GM21390 (cell line): ENCODE measurements at regions not wholly inside any gene's neighbourhood (a gene's known extent, or its start where the extent isn't known, plus 50 kb on each side); places are given as distances from the start of the nearest gene placed in this dataset.
A peak's percentile ranks its signal among the peaks of the same experiment; 100 is the strongest.

Experiments
- ATAC-seq: cut with Tn5 transposase; IDR thresholded peaks from one replicate; pipeline ENCODE4 v1.9.1; 2021; ENCODE audit not compliant: unreplicated experiment

- no peak for ATAC-seq
These were observed 139.8 kb downstream of the HNMT start for GRCh38 chr2:138104071-138104470.

- no peak for ATAC-seq
These were observed 141.1 kb downstream of the HNMT start for GRCh38 chr2:138105358-138105757.

GRCh38 chr2:138106606-138107005, 142.3 kb downstream of the HNMT start:
- ATAC-seq = no peak

GRCh38 chr2:138107288-138107687, 143.0 kb downstream of the HNMT start:
- no peak for ATAC-seq

GRCh38 chr2:138110453-138111083, 146.3 kb downstream of the HNMT start:
- ATAC-seq = no peak

- ATAC-seq = no peak
These were observed 148.3 kb downstream of the HNMT start for GRCh38 chr2:138112536-138112935.

GRCh38 chr2:138113871-138114525, 149.7 kb downstream of the HNMT start:
- no peak for ATAC-seq

GRCh38 chr2:138115666-138116065, 151.4 kb downstream of the HNMT start:
- no peak for ATAC-seq

- no peak for ATAC-seq
These were observed 152.2 kb downstream of the HNMT start for GRCh38 chr2:138116456-138116855.

GRCh38 chr2:138121666-138122661, 157.7 kb downstream of the HNMT start:
- ATAC-seq = no peak

- ATAC-seq = no peak
These were observed 158.6 kb downstream of the HNMT start for GRCh38 chr2:138122891-138123290.

- no peak for ATAC-seq
These were observed 159.5 kb downstream of the HNMT start for GRCh38 chr2:138123741-138124140.

GRCh38 chr2:138124521-138124920, 160.2 kb downstream of the HNMT start:
- ATAC-seq = no peak

GRCh38 chr2:138125306-138126288, 161.3 kb downstream of the HNMT start:
- no peak for ATAC-seq

GRCh38 chr2:138132108-138132507, 167.8 kb downstream of the HNMT start:
- no peak for ATAC-seq

- no peak for ATAC-seq
These were observed 173.7 kb downstream of the HNMT start for GRCh38 chr2:138137949-138138348.

- no peak for ATAC-seq
These were observed 183.5 kb downstream of the HNMT start for GRCh38 chr2:138147796-138148195.

- peak; percentile 63 for ATAC-seq
These were observed 191.0 kb downstream of the HNMT start for GRCh38 chr2:138155304-138155703.

GRCh38 chr2:138157372-138157771, 193.1 kb downstream of the HNMT start:
- peak; percentile 47 for ATAC-seq

- no peak for ATAC-seq
These were observed 206.2 kb downstream of the HNMT start for GRCh38 chr2:138170485-138170884.
